ENCODE measurements at regions not wholly inside any gene's neighbourhood (a gene's known extent, or its start where the extent isn't known, plus 50 kb on each side); places are given as distances from the start of the nearest gene placed in this dataset.

- TF ChIP-seq CTCF (IDR thresholded peaks at IDR 0.05; ENCODE audit: control extremely low read depth, extremely low read depth, low read depth, missing control alignments), result no peak
- ChIA-PET POLR2A (no interaction called here), CTCF (interaction anchor here (0.7 to 1.5 kb wide), 3 partner anchors 9 to 22 kb away, joined by 3 read pairs; no protein-coding TSS in a partner anchor)
- DNase-seq (ENCODE audit: extremely low spot score), result no peak
These were observed 76.7 kb downstream of the BOLA3 start for GRCh38 chr2:74070991-74071390.

DNA sequence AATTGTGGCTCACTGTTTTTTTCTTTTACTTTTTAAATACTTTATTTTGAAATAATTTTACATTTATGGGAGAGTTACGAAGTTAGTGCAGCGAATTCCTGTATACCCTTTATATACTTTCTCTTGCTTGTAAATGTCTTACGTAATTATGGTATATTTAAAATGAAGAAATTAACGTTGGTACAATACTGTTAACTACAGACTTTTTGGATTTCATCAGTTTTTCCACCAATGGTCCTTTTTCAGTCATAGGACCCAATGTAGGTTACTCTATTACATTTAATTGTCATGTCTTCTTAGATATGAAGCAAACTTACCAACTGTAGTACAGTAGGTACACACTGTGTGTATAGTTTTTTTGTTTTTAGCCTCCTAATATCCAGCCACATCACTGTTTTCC is 76.3 kb downstream of the BOLA3 start:
- TF ChIP-seq CTCF (IDR thresholded peaks at IDR 0.05; ENCODE audit: control extremely low read depth, extremely low read depth, low read depth, missing control alignments), result no peak
- ChIA-PET CTCF (interaction anchor here (0.7 to 1.5 kb wide), 3 partner anchors 9 to 23 kb away, joined by 3 read pairs; no protein-coding TSS in a partner anchor), POLR2A (no interaction called here)
- no peak for DNase-seq (ENCODE audit: extremely low spot score)

DNA sequence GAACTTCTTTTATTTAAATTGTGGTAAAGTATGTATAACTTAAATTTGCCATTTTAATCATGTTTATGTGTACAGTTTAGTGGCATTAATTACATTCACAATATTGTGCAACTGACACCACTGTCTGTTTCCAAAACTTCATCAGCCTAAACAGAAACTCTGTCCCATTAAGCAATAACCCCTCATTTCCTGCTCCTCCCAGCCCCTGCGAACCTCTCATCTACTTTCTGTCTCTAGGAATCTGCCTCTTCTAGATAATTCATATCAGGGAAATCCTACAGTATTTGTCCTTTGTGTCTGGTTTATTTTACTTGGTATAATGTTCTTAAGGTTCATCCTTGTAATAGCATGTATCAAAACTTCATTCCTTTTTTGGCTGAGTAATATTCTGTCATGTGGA is 75.1 kb downstream of the BOLA3 start:
- ChIA-PET CTCF (no interaction called here), POLR2A (no interaction called here)
- no peak for DNase-seq (ENCODE audit: extremely low spot score)
- no peak for TF ChIP-seq CTCF (IDR thresholded peaks at IDR 0.05; ENCODE audit: control extremely low read depth, extremely low read depth, low read depth, missing control alignments)

DNA sequence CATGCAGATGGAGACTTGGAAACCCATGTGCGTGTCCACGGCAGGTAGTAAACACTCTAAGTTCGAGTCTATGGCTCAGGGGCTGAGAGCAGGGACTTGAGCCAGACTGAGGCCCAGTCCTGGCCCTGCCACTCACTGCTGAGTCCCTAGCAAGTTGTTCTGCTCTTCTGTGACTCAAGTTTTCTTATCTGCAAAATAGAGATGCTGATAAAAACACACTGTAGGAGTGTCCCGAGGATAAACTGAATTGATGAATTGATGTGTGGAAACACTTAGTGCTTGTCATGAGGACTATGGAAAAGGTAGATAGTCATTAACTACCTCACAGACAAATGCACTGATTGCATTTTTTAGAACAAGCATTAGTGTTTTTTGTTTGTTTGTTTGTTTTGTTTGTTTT is 73.2 kb downstream of the BOLA3 start:
- TF ChIP-seq CTCF (IDR thresholded peaks at IDR 0.05; ENCODE audit: control extremely low read depth, extremely low read depth, low read depth, missing control alignments), result no peak
- ChIA-PET CTCF (interaction anchor here (2.1 kb wide), 1 partner anchor 10 kb away, joined by 5 read pairs; no protein-coding TSS in a partner anchor), POLR2A (no interaction called here)
- no peak for DNase-seq (ENCODE audit: extremely low spot score)

- POLR2A ChIA-PET, result no interaction called here
- no peak for DNase-seq (ENCODE audit: extremely low spot score)
- CTCF ChIA-PET, result interaction anchor here (1.3 to 2.1 kb wide), 2 partner anchors 12 to 19 kb away, joined by 3 to 5 read pairs; no protein-coding TSS in a partner anchor
- no peak for TF ChIP-seq CTCF (IDR thresholded peaks at IDR 0.05; ENCODE audit: control extremely low read depth, extremely low read depth, low read depth, missing control alignments)
These were observed 71.6 kb downstream of the BOLA3 start for GRCh38 chr2:74076074-74076470.

GRCh38 chr2:74077636-74078035 is 70.1 kb downstream of the BOLA3 start:
- no peak for DNase-seq (ENCODE audit: extremely low spot score)
- POLR2A ChIA-PET, result no interaction called here
- TF ChIP-seq CTCF (IDR thresholded peaks at IDR 0.05; ENCODE audit: control extremely low read depth, extremely low read depth, low read depth, missing control alignments), result no peak
- CTCF ChIA-PET, result interaction anchor here (0.8 to 2.2 kb wide), 3 partner anchors 10 to 90 kb away, joined by 3 to 4 read pairs (median 3); no protein-coding TSS in a partner anchor

Measured in GM10248 (cell line).